A549 (cell line): ENCODE measurements at regions not wholly inside any gene's neighbourhood (a gene's known extent, or its start where the extent isn't known, plus 50 kb on each side); places are given as distances from the start of the nearest gene placed in this dataset.

Experiments
- BHLHE40 ChIP-seq: IDR thresholded peaks from 2 replicates; pipeline ENCODE4 v1.6.1; 2012; ENCODE audit warnings: low read depth, low read length, inconsistent platforms
- CEBPB ChIP-seq, 2 experiments: fragments of >200 bp in 1 of 2; sonication (Bioruptor Twin) in 1 of 2; formaldehyde crosslinking in 1 of 2; IDR thresholded peaks; 2 replicates each; pipeline ENCODE4 v1.6.1; 2012 to 2016
- EP300 ChIP-seq, 2 experiments: fragments of >200 bp; sonication (Bioruptor Twin); formaldehyde crosslinking; IDR thresholded peaks; 2 replicates in 1 of 2; 3 replicates in 1 of 2; pipeline ENCODE4 v1.6.1; 2016 to 2017
- POLR2A ChIP-seq: IDR thresholded peaks from 2 replicates; pipeline ENCODE4 v1.6.1; 2012; ENCODE audit warnings: mild to moderate bottlenecking, low read length
- RCOR1 ChIP-seq: fragments of 150-350 bp; IDR thresholded peaks from 2 replicates; pipeline ENCODE4 v1.6.1; 2014; ENCODE audit warnings: antibody characterized with exemption, low read length, low read depth
- RFX5 ChIP-seq: fragments of 450-650 bp; IDR thresholded peaks from 2 replicates; pipeline ENCODE4 v1.7.1; 2014; ENCODE audit warnings: antibody characterized with exemption, mild to moderate bottlenecking, moderate library complexity
- SMC3 ChIP-seq: fragments of >200 bp; sonication (Bioruptor Twin); formaldehyde crosslinking; IDR thresholded peaks from 3 replicates; pipeline ENCODE4 v1.6.1; 2018; ENCODE audit warnings: inconsistent platforms
- ZFP36 ChIP-seq: fragments of 450-650 bp; IDR thresholded peaks from 2 replicates; pipeline ENCODE4 v1.6.1; 2014; ENCODE audit warnings: borderline replicate concordance; ENCODE audit not compliant: partially characterized antibody
- TF ChIP-seq, protein P1 (sequence below): fragments of >200 bp; sonication (Bioruptor Twin); formaldehyde crosslinking; IDR thresholded peaks from 3 replicates; pipeline ENCODE4 v1.5.1; 2016
- TF ChIP-seq, protein P2 (sequence below): fragments of 200-600 bp; sonication (generic); IDR thresholded peaks from 2 replicates; pipeline ENCODE4 v1.6.1; 2016; ENCODE audit warnings: antibody characterized with exemption, mild to moderate bottlenecking, moderate library complexity
- TF ChIP-seq, protein P3 (sequence below): IDR thresholded peaks from 2 replicates; pipeline ENCODE4 v1.6.1; 2012
- TF ChIP-seq, protein P4 (sequence below): fragments of 150-350 bp; IDR thresholded peaks from 2 replicates; pipeline ENCODE4 v1.6.1; 2014; ENCODE audit warnings: low read depth, mild to moderate bottlenecking, low read length
- TF ChIP-seq, protein P5 (sequence below): IDR thresholded peaks from 2 replicates; pipeline ENCODE4 v1.6.1; 2012

DNA sequence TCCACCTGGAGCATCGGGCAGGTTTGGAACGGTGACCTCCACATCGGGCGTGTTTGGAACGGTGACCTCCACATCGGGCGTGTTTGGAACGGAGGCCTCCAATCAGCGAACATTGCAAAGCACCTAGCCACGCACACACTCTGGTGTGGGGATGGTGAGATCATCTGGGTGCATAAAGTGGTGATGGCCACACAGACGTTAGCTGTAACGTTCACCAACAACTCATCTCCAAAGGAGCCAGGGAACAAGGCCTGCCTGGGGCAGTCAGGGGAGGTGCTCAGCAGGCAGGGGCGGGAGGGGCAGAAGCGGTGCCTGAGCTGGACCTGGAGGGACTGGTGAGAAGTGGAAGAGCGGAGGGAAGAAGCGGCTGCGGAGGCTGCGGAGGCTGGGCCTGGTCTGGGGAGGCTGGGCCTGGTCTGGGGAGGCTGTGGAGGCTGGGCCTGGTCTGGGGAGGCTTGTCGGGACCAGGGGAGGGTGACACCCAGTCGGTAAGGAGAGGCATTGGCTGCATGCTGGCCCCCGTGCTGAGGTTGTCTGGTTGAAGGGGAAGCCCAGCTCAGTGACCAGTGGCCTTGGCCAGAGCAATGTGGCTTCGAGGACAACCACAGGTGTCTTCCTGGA lies 89.9 kb downstream of the PSMB1 start:
- TF ChIP-seq, protein P1, sequence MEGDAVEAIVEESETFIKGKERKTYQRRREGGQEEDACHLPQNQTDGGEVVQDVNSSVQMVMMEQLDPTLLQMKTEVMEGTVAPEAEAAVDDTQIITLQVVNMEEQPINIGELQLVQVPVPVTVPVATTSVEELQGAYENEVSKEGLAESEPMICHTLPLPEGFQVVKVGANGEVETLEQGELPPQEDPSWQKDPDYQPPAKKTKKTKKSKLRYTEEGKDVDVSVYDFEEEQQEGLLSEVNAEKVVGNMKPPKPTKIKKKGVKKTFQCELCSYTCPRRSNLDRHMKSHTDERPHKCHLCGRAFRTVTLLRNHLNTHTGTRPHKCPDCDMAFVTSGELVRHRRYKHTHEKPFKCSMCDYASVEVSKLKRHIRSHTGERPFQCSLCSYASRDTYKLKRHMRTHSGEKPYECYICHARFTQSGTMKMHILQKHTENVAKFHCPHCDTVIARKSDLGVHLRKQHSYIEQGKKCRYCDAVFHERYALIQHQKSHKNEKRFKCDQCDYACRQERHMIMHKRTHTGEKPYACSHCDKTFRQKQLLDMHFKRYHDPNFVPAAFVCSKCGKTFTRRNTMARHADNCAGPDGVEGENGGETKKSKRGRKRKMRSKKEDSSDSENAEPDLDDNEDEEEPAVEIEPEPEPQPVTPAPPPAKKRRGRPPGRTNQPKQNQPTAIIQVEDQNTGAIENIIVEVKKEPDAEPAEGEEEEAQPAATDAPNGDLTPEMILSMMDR = no peak
- TF ChIP-seq ZFP36 (no peak), RFX5 (no peak), POLR2A (no peak), SMC3 (no peak), RCOR1 (no peak), CEBPB (IDR thresholded peaks at IDR 0.05) (no peak), EP300 (IDR thresholded peaks at IDR 0.05) (no peak), BHLHE40 (no peak)
- TF ChIP-seq, protein P2, sequence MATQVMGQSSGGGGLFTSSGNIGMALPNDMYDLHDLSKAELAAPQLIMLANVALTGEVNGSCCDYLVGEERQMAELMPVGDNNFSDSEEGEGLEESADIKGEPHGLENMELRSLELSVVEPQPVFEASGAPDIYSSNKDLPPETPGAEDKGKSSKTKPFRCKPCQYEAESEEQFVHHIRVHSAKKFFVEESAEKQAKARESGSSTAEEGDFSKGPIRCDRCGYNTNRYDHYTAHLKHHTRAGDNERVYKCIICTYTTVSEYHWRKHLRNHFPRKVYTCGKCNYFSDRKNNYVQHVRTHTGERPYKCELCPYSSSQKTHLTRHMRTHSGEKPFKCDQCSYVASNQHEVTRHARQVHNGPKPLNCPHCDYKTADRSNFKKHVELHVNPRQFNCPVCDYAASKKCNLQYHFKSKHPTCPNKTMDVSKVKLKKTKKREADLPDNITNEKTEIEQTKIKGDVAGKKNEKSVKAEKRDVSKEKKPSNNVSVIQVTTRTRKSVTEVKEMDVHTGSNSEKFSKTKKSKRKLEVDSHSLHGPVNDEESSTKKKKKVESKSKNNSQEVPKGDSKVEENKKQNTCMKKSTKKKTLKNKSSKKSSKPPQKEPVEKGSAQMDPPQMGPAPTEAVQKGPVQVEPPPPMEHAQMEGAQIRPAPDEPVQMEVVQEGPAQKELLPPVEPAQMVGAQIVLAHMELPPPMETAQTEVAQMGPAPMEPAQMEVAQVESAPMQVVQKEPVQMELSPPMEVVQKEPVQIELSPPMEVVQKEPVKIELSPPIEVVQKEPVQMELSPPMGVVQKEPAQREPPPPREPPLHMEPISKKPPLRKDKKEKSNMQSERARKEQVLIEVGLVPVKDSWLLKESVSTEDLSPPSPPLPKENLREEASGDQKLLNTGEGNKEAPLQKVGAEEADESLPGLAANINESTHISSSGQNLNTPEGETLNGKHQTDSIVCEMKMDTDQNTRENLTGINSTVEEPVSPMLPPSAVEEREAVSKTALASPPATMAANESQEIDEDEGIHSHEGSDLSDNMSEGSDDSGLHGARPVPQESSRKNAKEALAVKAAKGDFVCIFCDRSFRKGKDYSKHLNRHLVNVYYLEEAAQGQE = no peak
- TF ChIP-seq, protein P3, sequence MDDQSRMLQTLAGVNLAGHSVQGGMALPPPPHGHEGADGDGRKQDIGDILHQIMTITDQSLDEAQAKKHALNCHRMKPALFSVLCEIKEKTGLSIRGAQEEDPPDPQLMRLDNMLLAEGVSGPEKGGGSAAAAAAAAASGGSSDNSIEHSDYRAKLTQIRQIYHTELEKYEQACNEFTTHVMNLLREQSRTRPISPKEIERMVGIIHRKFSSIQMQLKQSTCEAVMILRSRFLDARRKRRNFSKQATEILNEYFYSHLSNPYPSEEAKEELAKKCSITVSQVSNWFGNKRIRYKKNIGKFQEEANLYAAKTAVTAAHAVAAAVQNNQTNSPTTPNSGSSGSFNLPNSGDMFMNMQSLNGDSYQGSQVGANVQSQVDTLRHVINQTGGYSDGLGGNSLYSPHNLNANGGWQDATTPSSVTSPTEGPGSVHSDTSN = no peak
- TF ChIP-seq, protein P4, sequence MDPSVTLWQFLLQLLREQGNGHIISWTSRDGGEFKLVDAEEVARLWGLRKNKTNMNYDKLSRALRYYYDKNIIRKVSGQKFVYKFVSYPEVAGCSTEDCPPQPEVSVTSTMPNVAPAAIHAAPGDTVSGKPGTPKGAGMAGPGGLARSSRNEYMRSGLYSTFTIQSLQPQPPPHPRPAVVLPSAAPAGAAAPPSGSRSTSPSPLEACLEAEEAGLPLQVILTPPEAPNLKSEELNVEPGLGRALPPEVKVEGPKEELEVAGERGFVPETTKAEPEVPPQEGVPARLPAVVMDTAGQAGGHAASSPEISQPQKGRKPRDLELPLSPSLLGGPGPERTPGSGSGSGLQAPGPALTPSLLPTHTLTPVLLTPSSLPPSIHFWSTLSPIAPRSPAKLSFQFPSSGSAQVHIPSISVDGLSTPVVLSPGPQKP = no peak
- TF ChIP-seq, protein P5, sequence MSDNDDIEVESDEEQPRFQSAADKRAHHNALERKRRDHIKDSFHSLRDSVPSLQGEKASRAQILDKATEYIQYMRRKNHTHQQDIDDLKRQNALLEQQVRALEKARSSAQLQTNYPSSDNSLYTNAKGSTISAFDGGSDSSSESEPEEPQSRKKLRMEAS = no peak
